DND-41 (cell line): ENCODE measurements at regions not wholly inside any gene's neighbourhood (a gene's known extent, or its start where the extent isn't known, plus 50 kb on each side); places are given as distances from the start of the nearest gene placed in this dataset.

Experiments used
- ATAC-seq: fragments of 200-7000 bp; cut with Tn5 transposase; 3 replicates; pipeline ENCODE4 v1.9.1; 2021; ENCODE audit warnings: low read depth; ENCODE audit not compliant: insufficient read depth
- DNase-seq: peaks from one replicate; pipeline ENCODE4 v3.0.0-alpha.2; 2020
- H2AFZ ChIP-seq: 2 replicates; pipeline ENCODE4 v1.6.0; 2012; ENCODE audit warnings: low read depth, low read length
- H3K27ac ChIP-seq: 2 replicates; pipeline ENCODE4 v1.5.1; 2012; ENCODE audit warnings: low read length, inconsistent platforms
- H3K27me3 ChIP-seq: fragments of 200-600 bp; sonication (generic); 2 replicates; pipeline ENCODE4 v1.6.0; 2012; ENCODE audit warnings: low read length, mild to moderate bottlenecking, inconsistent platforms; ENCODE audit not compliant: insufficient read depth, poor library complexity
- H3K36me3 ChIP-seq: 2 replicates; pipeline ENCODE4 v1.5.1; 2012; ENCODE audit warnings: low read length, inconsistent platforms; ENCODE audit not compliant: insufficient read depth
- H3K4me1 ChIP-seq: 2 replicates; pipeline ENCODE4 v1.5.1; 2012; ENCODE audit warnings: mild to moderate bottlenecking, low read length; ENCODE audit not compliant: insufficient read depth
- H3K4me2 ChIP-seq: 2 replicates; pipeline ENCODE4 v1.6.0; 2012; ENCODE audit warnings: mild to moderate bottlenecking, moderate library complexity, low read length, inconsistent platforms; ENCODE audit not compliant: insufficient read depth
- H3K4me3 ChIP-seq, 2 experiments: fragments of 200-600 bp in 1 of 2; shearing (Covaris generic) in 1 of 2; 2 replicates each; pipeline ENCODE4 v1.5.1; 2012 to 2016; ENCODE audit warnings: inconsistent platforms in 2 of 2, low read length in 2 of 2, mild to moderate bottlenecking in 2 of 2, low read depth in 1 of 2, moderate library complexity in 1 of 2
- H3K79me2 ChIP-seq: 2 replicates; pipeline ENCODE4 v1.6.0; 2012; ENCODE audit warnings: low read length, inconsistent platforms; ENCODE audit not compliant: insufficient read depth
- H3K9ac ChIP-seq: 2 replicates; pipeline ENCODE4 v1.6.0; 2012; ENCODE audit warnings: low read depth, mild to moderate bottlenecking, inconsistent platforms, low read length, moderate library complexity
- H3K9me3 ChIP-seq: 2 replicates; pipeline ENCODE4 v1.5.1; 2012; ENCODE audit warnings: low read length, moderate library complexity, mild to moderate bottlenecking, inconsistent platforms; ENCODE audit not compliant: insufficient read depth, severe bottlenecking
- H4K20me1 ChIP-seq: 2 replicates; pipeline ENCODE4 v1.6.0; 2012; ENCODE audit warnings: low read length; ENCODE audit not compliant: insufficient read depth
- CTCF ChIP-seq: IDR thresholded peaks from 2 replicates; pipeline ENCODE4 v1.5.1; 2012; ENCODE audit warnings: borderline replicate concordance, low read length, moderate library complexity, mild to moderate bottlenecking; ENCODE audit not compliant: poor library complexity, severe bottlenecking; ENCODE audit errors: extremely low read depth
- EZH2 ChIP-seq: IDR thresholded peaks from 3 replicates; pipeline ENCODE4 v1.6.1; 2012; ENCODE audit warnings: borderline replicate concordance, low read depth, mild to moderate bottlenecking, moderate library complexity, low read length, inconsistent platforms; ENCODE audit not compliant: severe bottlenecking

- Histone ChIP-seq H3K9me3 (no peaks in the 10 kb centered on the region), H3K4me1 (no peaks in the 10 kb centered on the region), H3K4me3 (no peak overlapping the region), H3K9ac (no peak overlapping the region), H2AFZ (no peak overlapping the region), H3K27ac (no peak overlapping the region), H3K27me3 (no peaks in the 10 kb centered on the region), H3K4me2 (no peak overlapping the region), H3K79me2 (no peaks in the 10 kb centered on the region), H4K20me1 (peaks cover 9% of the 10 kb centered on the region), H3K36me3 (no peaks in the 10 kb centered on the region)
- TF ChIP-seq EZH2 (no peak), CTCF (no peak)
- ATAC-seq: no peak
- no peak for DNase-seq
These were observed 129.1 kb downstream of the AIPL1 start for GRCh38 chr17:6305613-6306360.

- H3K27ac ChIP-seq: no peak overlapping the region
- H3K36me3 ChIP-seq: no peaks in the 10 kb centered on the region
- no peaks in the 10 kb centered on the region for H3K4me1 ChIP-seq
- no peak overlapping the region for H2AFZ ChIP-seq
- DNase-seq (no peak), ATAC-seq (no peak)
- no peaks in the 10 kb centered on the region for H3K79me2 ChIP-seq
- no peak overlapping the region for H3K4me3 ChIP-seq
- H3K27me3 ChIP-seq: no peaks in the 10 kb centered on the region
- H4K20me1 ChIP-seq: peaks cover 9% of the 10 kb centered on the region
- no peak for TF ChIP-seq CTCF
- no peak for TF ChIP-seq EZH2
- H3K9me3 ChIP-seq: no peaks in the 10 kb centered on the region
- H3K4me2 ChIP-seq: no peak overlapping the region
- H3K9ac ChIP-seq: no peak overlapping the region
These were observed 129.9 kb downstream of the AIPL1 start for GRCh38 chr17:6304894-6305612.

GRCh38 chr17:6303664-6304063 is 131.3 kb downstream of the AIPL1 start:
- TF ChIP-seq EZH2 (no peak), CTCF (no peak)
- peak; percentile 71 for ATAC-seq
- H4K20me1 ChIP-seq: peaks cover 10% of the 10 kb centered on the region

More at GRCh38 chr17:6303664-6304063, 131.3 kb downstream of the AIPL1 start:
- Histone ChIP-seq H3K36me3 (no peaks in the 10 kb centered on the region), H3K9me3 (no peaks in the 10 kb centered on the region), H3K27ac (no peak overlapping the region), H3K4me2 (no peak overlapping the region), H3K9ac (no peak overlapping the region), H3K79me2 (no peaks in the 10 kb centered on the region), H3K4me1 (no peaks in the 10 kb centered on the region), H3K27me3 (no peaks in the 10 kb centered on the region), H3K4me3 (no peak overlapping the region), H2AFZ (no peak overlapping the region)
- DNase-seq: peak; percentile 68
